OCI-M1 (cell line): ENCODE measurements at regions not wholly inside any gene's neighbourhood (a gene's known extent, or its start where the extent isn't known, plus 50 kb on each side); places are given as distances from the start of the nearest gene placed in this dataset.

Experiments used
- DNase-seq: peaks from one replicate; lab custom pipeline; 2025; lab: John Stamatoyannopoulos, UW

DNA sequence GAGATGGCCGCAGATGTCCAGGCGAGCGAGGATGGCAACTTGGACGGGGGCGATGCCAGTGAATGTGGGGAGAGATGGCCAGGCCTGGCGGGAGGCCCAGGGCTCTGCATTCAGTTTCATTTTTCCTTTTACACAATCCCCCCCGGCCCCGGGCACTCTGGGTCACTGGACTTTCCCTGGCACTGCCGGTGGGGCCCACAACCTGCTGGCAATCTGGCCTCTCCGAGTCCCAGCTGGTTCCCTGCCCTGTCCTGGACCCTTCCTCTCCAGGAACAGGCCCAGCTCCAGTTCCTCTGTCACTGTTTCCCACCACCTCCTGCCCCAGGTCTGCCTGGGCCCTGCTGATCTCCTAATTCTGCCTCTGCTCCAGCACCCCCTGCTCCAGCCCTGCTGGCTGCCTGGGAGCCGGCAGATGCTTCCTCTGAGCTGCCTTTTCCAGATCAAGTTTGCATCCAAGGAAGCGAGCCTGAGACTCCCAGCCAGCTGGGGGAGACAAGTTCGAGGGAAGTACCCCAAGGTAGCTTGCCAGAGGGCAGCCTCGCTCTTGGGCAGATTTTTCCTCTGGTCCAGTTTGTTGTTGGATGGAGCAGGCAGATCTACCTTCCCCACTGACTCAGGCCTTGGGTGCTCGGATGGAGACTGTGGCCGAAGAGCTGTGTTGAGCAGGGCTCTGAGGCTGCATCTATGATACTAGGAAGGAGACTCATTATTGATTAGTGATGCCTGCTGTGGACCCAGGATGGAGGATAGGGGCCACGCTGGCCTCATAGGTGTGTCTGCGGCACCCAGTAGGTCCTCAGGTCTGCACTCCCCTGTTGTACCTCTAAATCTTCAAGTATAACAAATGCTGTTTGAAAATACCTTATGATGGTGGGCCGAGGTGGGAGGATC is 83.2 kb downstream of the CEBPB start:
- DNase-seq, result no peak

DNA sequence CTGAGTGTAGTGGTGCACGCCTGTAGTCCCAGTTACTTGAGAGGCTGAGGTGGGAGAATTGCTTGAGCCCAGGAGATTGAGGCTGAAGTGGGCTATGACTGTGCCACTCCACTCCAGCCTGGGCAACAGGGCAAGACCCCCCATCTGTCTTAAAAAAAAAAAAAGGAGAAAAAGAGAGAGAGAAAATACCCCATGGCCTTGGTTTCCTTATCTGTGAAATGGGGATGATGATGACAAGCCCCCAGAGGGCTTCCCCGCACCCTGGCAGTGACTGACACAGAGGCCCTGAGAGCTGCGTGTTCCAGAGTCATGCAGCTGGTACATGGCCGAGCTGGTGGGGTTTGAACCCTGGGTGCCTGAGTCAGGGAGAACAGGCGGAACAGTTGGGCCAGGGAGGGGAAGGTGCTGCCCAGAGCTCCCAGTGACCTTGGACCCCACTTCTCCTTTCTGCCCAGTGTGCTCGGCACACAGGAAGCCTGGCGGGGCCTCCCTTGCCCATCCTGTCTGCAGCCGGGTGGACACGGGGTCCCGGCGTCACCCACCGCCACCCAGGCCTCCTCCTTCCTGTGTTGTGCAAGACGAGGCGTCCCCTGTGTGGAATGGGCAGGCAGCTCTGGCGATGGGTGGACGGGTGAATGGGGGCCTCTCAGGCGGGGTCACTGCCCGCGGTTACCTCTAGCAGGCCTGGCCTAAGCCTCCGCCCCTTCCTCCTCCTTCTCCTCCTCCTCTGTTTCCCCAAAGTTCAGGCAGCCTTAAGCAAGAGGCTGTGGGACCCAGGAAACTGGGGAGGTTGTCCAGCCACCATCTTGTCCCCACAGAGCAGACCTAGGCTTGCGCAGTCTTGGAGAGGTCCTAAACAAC is 84.2 kb downstream of the CEBPB start:
- no peak for DNase-seq

- DNase-seq, result peak; percentile 18
These were observed 85.8 kb downstream of the CEBPB start for GRCh38 chr20:50276119-50277063.

DNA sequence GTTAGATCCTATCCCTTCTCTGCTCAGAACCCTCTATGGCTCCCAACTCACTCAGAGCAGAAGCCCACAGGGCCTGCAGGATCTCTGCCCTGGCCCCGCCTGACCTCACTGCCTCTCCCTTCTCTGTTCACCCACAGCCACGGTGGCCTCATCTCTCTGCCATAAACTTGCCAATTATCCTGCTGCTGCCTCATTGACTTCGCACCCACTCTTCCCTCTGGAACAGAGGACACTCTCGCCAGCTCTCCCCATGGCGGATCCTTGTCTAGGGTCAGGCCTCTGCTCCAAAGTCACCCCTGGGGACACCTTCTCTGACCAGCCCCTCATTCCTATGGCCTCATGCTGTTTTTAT is 86.4 kb downstream of the CEBPB start:
- no peak for DNase-seq

- no peak for DNase-seq
These were observed 87.1 kb downstream of the CEBPB start for GRCh38 chr20:50277460-50278376.

DNA sequence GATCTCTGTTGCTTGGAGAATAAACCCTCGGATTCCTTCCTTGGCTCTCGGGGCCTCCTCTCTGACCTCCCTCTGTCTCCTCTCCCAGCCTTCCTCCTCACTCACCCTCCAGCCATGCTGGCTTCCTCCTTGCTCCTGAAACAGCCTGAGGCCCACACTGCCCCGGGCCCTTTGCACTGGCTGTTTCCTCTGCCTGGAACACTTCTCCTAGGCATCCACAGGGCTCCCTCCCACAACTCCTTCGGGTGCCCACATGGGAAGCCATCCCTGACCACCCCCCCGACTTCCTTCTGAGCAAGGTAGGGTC is 87.7 kb downstream of the CEBPB start:
- no peak for DNase-seq

DNA sequence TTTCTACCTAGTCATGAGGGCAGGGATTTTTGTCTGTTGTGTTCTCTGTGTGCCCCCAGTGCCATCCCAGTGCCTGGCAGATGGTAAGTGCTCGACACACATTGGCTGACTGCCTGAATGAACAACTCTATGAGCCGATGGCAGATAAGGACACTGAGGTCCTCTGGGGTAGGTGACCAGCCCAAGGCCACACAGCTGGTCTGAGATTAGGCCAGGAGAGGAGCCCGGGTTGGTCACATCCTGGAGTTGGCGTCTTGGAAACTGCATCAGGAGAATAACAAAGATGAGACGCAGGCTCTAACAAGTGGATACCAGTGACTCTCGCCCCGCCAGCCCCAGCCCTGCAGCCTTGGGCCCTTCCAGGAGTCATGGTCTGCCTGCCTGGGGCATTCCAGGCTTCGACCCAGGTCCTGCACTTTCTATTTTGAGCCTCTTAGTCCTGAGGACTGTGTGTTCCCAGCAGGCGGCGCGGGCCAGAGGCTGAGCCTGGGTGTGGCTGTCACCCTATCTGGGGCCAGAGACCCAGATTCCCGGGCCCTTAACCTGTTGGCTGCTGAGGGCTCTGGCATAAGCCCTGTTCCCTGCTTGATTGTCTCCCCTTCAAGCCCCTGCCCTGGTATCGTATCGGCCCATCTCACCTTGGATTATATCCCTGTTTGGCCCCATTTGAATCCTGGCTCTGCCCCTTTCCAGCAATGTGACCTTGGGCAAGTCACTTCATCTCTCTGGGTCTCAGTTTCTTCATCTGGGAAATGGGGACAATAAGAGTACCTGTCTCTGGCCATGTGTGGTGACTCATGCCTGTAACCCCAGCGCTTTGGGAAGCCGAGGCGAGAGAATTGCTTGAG is 88.3 kb downstream of the CEBPB start:
- peak; percentile 43 for DNase-seq

DNA sequence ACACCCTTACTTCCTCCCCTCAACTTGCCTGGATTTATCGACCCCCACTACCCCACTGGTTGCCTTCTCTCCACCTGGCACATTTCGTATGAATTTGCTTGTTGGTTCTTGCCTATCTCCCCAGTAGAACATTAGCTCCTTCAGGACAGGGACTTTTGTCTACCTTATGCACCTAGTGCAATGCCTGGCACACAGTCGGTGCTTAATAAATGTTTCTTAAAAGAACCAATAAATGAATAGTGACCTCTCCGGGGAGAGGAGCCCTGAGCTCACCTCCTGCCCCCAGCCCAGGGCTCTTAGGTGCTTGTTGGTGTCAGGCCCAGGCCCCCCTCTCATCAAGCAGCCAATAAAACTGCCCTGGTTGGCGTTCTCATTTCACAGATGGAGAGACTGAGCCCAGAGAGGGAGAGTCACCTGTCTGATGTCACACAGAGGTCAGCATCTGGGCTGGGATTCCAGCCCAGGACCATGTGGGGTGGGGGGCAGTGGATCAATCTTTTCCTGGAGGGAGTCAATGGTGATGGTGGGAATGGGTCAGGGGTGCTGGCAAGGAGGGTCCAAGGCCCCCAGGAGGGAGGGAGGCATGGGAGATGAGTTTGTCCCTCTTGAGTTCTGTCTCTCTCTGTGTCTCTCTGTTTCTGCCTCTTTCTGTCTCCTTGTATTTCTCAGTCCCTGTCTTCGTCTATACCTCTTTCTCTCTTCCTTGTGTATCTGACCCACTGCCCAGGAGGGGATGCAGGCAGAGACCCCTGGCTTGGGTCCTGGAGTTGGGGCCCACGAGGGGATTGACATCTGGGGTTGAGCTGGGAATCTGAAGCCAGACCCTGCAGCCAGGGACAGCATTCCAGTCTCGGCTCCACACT is 89.6 kb downstream of the CEBPB start:
- no peak for DNase-seq

DNA sequence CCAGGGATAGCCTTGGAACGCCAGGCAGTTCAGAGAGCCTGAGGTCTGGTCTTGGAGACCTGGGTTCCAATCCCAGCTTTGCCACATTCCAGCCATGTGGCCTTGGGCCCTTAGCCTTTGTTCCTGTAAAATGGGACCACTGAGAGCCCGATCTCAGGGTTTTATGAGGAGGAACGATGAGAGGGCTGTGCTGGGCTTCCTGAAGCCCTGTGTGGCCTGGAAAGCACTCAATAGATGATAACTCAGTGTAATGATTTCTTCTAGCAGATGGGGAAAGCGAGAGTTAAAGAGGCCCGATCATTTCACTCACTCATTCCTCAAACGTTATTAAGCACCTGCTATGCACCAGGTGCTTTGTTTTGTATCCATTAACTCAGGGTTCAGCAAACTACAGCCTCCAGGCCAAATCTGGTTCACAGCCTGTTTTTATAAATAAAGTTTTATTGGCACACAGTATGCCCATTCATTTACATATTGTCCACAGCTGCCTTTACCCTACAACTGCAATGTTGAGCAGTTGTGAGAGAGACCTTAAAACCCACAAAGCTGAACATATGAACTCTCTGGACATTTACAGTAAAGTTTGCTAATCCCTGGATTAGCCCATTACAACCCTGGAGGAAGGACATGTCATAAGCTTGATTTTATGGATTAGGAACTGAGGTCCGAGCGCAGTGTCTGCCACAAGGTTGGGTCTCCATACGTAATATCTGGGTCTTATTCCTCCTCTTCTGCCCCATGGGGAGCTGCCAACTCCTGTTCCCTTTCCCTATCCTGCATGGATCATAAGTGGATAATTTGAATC is 90.4 kb downstream of the CEBPB start:
- DNase-seq, result no peak

DNA sequence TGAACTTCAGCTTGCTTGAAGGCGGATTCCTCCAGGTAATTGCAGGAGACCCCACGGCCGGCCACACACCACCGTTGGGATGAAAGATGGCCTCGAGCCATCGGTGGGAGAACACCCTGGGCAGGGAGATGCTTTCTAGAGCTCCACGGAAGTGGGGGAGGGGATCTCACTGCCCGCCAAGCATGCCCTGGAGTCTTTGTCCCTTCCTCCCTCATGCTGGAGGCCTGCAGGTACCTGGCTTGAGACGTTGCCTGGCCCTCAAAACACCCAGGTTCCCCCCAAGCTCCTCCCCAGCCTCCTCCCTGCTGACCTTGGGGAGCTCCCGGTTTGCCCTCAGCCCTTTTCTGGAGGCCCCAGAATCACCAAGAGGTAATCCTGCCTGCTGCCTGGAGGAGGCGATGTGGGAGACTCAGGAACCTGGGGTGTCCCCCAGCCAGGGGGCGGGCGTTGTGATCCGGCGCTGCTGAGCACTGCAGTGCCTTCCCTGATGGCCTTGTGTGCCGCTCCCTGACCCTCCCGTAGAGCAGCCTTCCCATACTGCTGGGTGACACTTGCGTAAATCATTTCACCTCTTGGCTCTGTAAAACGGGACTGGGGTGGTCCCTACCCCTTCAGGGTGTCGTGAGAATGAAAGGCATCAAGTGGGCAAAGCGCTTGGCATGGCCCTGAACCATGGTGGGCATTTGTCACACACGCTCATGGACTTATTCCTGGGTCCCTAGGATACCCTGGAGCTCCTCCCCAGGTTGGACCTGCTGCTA is 91.4 kb downstream of the CEBPB start:
- DNase-seq, result peak; percentile 15

- no peak for DNase-seq
These were observed 92.1 kb downstream of the CEBPB start for GRCh38 chr20:50282592-50283241.

DNA sequence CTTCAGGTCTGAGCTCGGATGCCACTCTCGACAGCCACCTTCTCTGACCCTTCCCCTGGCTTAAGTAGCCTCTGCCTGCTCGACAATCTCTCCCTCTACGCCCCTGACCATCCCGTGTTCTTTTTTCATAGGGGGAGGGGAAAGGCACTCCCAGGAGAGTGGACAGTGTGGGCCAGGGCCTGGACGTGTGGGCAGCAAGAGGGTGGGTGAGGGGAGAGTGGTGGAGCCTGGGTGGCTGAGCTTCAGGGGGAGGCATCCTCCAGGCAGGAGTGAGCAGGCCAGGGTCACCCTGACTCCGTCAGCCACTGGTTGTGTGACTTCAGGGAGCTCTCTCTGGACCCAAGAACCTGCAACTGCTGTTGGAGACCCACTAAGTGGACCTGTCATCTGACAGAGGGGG is 92.7 kb downstream of the CEBPB start:
- no peak for DNase-seq

- DNase-seq, result no peak
These were observed 93.5 kb downstream of the CEBPB start for GRCh38 chr20:50283922-50284810.

GRCh38 chr20:50284811-50285375 is 94.3 kb downstream of the CEBPB start:
- DNase-seq, result no peak

- peak; percentile 48 for DNase-seq
These were observed 94.9 kb downstream of the CEBPB start for GRCh38 chr20:50285376-50286173.
